ELR (cell line): ENCODE measurements at regions not wholly inside any gene's neighbourhood (a gene's known extent, or its start where the extent isn't known, plus 50 kb on each side); places are given as distances from the start of the nearest gene placed in this dataset.

Source experiments
- DNase-seq: peaks from one replicate; pipeline ENCODE4 v3.0.0-alpha.2; 2015; ENCODE audit warnings: low read depth

- no peak for DNase-seq
Measured at GRCh38 chr17:77906377-77906871, 52.1 kb upstream of the TNRC6C start.

GRCh38 chr17:77907497-77908461 is 50.7 kb upstream of the TNRC6C start:
- no peak for DNase-seq

DNA sequence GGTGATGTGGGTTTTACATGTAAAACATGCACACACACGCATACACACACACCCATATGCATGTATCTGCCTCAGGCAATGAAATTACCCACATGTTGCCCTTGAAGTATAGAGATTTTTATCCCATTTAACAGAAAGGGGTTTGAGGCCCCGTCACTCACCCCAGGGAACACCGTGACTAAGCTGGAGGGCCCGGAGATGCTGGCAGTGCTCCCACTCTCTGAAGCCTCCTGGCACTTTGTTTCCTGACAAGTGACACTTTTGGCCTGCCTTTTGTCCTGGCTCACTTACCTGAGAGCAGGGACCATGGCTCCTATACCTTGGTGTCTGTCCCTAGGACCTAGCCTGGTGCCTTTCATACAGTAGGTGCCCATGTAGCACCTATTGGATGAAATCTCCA is 50.0 kb upstream of the TNRC6C start:
- no peak for DNase-seq
